HG03520 (cell line): ENCODE measurements at regions not wholly inside any gene's neighbourhood (a gene's known extent, or its start where the extent isn't known, plus 50 kb on each side); places are given as distances from the start of the nearest gene placed in this dataset.

Source experiments
- ATAC-seq: cut with Tn5 transposase; IDR thresholded peaks from one replicate; pipeline ENCODE4 v1.9.1; 2021; ENCODE audit warnings: mild to moderate bottlenecking, moderate library complexity; ENCODE audit not compliant: unreplicated experiment

GRCh38 chr16:65876624-65877023 lies 489.9 kb upstream of the CDH5 start:
- ATAC-seq: no peak

- no peak for ATAC-seq
These were observed 490.5 kb upstream of the CDH5 start for GRCh38 chr16:65876056-65876408.

GRCh38 chr16:65875381-65876055 lies 491.0 kb upstream of the CDH5 start:
- no peak for ATAC-seq

GRCh38 chr16:65869261-65869660 lies 497.2 kb upstream of the CDH5 start:
- no peak for ATAC-seq

GRCh38 chr16:65867276-65867960 lies 499.1 kb upstream of the CDH5 start:
- ATAC-seq: no peak

- no peak for ATAC-seq
These were observed 503.3 kb upstream of the CDH5 start for GRCh38 chr16:65863236-65863635.

GRCh38 chr16:65861131-65861731 lies 505.3 kb upstream of the CDH5 start:
- no peak for ATAC-seq

GRCh38 chr16:65855171-65856145 lies 511.0 kb upstream of the CDH5 start:
- no peak for ATAC-seq

GRCh38 chr16:65846210-65846602 lies 520.3 kb upstream of the CDH5 start:
- no peak for ATAC-seq

GRCh38 chr16:65845466-65846209 lies 520.9 kb upstream of the CDH5 start:
- no peak for ATAC-seq

GRCh38 chr16:65843941-65844340 lies 522.5 kb upstream of the CDH5 start:
- ATAC-seq: no peak

- ATAC-seq: no peak
These were observed 524.4 kb upstream of the CDH5 start for GRCh38 chr16:65842067-65842466.

- ATAC-seq: no peak
These were observed 528.5 kb upstream of the CDH5 start for GRCh38 chr16:65838001-65838400.

GRCh38 chr16:65837464-65837863 lies 529.0 kb upstream of the CDH5 start:
- ATAC-seq: no peak

- no peak for ATAC-seq
These were observed 531.8 kb upstream of the CDH5 start for GRCh38 chr16:65834688-65835087.

- ATAC-seq: no peak
These were observed 533.2 kb upstream of the CDH5 start for GRCh38 chr16:65833171-65833871.

- no peak for ATAC-seq
These were observed 533.8 kb upstream of the CDH5 start for GRCh38 chr16:65832679-65833078.

GRCh38 chr16:65831903-65832666 lies 534.4 kb upstream of the CDH5 start:
- no peak for ATAC-seq

- ATAC-seq: no peak
These were observed 537.4 kb upstream of the CDH5 start for GRCh38 chr16:65829076-65829475.
